Ishikawa (cell line): ENCODE measurements at regions not wholly inside any gene's neighbourhood (a gene's known extent, or its start where the extent isn't known, plus 50 kb on each side); places are given as distances from the start of the nearest gene placed in this dataset.

Experiments
- CEBPB ChIP-seq: IDR thresholded peaks from 2 replicates; pipeline ENCODE4 v1.6.1; 2012
- EP300 ChIP-seq: IDR thresholded peaks from 2 replicates; pipeline ENCODE4 v1.6.1; 2012; ENCODE audit warnings: borderline replicate concordance
- FOXM1 ChIP-seq: IDR thresholded peaks from 2 replicates; pipeline ENCODE4 v1.6.1; 2012; ENCODE audit warnings: low read depth, borderline replicate concordance
- MAX ChIP-seq: IDR thresholded peaks from 2 replicates; pipeline ENCODE4 v1.6.1; 2012
- REST ChIP-seq: IDR thresholded peaks from 2 replicates; pipeline ENCODE4 v1.6.1; 2012; ENCODE audit warnings: low read depth, mild to moderate bottlenecking
- TCF12 ChIP-seq: IDR thresholded peaks from 2 replicates; pipeline ENCODE4 v1.6.1; 2012; ENCODE audit warnings: low read depth

GRCh38 chr1:25113086-25113485, 119.2 kb downstream of the SYF2 start:
- no peak for TF ChIP-seq MAX
- no peak for TF ChIP-seq FOXM1
- TF ChIP-seq TCF12, result no peak
- TF ChIP-seq EP300, result no peak
- TF ChIP-seq REST, result no peak
- TF ChIP-seq CEBPB, result no peak
